CD14-positive monocyte (primary cell): ENCODE measurements at regions not wholly inside any gene's neighbourhood (a gene's known extent, or its start where the extent isn't known, plus 50 kb on each side); places are given as distances from the start of the nearest gene placed in this dataset.

ENCODE experiments used
- DNase-seq, 3 donors: peaks; one replicate each; pipeline ENCODE4 v3.0.0-alpha.2; 2011 to 2022
- H2AFZ ChIP-seq: 2 replicates; pipeline ENCODE4 v1.6.0; 2012; ENCODE audit warnings: mild to moderate bottlenecking, low read depth, low read length, inconsistent platforms; ENCODE audit not compliant: insufficient read depth, poor library complexity, severe bottlenecking
- H3K27ac ChIP-seq, 2 donors: 1 replicate in 1 of 2; 2 replicates in 1 of 2; pipeline ENCODE4 v1.5.1; 2012 to 2013; ENCODE audit warnings: low read length in 2 of 2, control low read depth in 1 of 2, inconsistent platforms in 1 of 2, low read depth in 1 of 2, mild to moderate bottlenecking in 1 of 2
- H3K27me3 ChIP-seq, 2 donors: one replicate each; pipeline versions ENCODE4 v1.6.0 to v1.6.1; 2011 to 2013; ENCODE audit warnings: low read length in 2 of 2; ENCODE audit not compliant: control insufficient read depth in 2 of 2, insufficient read depth in 2 of 2
- H3K36me3 ChIP-seq, 2 donors: replicated peaks in 1 of 2; 1 replicate in 1 of 2; 2 replicates in 1 of 2; pipeline versions ENCODE4 v1.5.1 to v1.6.1; 2012 to 2013; ENCODE audit warnings: low read length in 2 of 2, control low read depth in 1 of 2, inconsistent platforms in 1 of 2, mild to moderate bottlenecking in 1 of 2; ENCODE audit not compliant: insufficient read depth in 2 of 2, control insufficient read depth in 1 of 2
- H3K4me1 ChIP-seq, 2 donors: 1 replicate in 1 of 2; 2 replicates in 1 of 2; pipeline versions ENCODE4 v1.5.1 to v1.6.1; 2012 to 2013; ENCODE audit warnings: low read length in 2 of 2, control low read depth in 1 of 2, inconsistent platforms in 1 of 2, mild to moderate bottlenecking in 1 of 2, moderate library complexity in 1 of 2; ENCODE audit not compliant: insufficient read depth in 2 of 2, control insufficient read depth in 1 of 2
- H3K4me2 ChIP-seq: replicated peaks from 2 replicates; pipeline ENCODE3; 2012; ENCODE audit warnings: low read length, moderate library complexity, mild to moderate bottlenecking; ENCODE audit not compliant: poor library complexity, severe bottlenecking; ENCODE audit errors: extremely low read depth
- H3K4me3 ChIP-seq, 3 experiments: fragments of 200-600 bp in 1 of 3; sonication (generic) in 1 of 3; replicated peaks in 1 of 3; 1 replicate in 2 of 3; 2 replicates in 1 of 3; pipeline ENCODE4 v1.5.1; 2011 to 2013; ENCODE audit warnings: low read length in 3 of 3, mild to moderate bottlenecking in 3 of 3, control low read depth in 2 of 3, low read depth in 2 of 3, inconsistent platforms in 1 of 3, moderate library complexity in 1 of 3
- H3K79me2 ChIP-seq: 2 replicates; pipeline ENCODE4 v1.6.0; 2012; ENCODE audit warnings: mild to moderate bottlenecking, control low read depth, inconsistent platforms, low read length, moderate library complexity; ENCODE audit not compliant: insufficient read depth
- H3K9ac ChIP-seq: 2 replicates; pipeline ENCODE4 v1.6.0; 2017; ENCODE audit warnings: low read length, mild to moderate bottlenecking; ENCODE audit not compliant: insufficient read depth, poor library complexity, severe bottlenecking
- H3K9me3 ChIP-seq, 2 donors: replicated peaks in 1 of 2; 1 replicate in 1 of 2; 2 replicates in 1 of 2; pipeline versions ENCODE4 v1.5.1 to v1.6.1; 2012 to 2013; ENCODE audit warnings: low read length in 2 of 2, control low read depth in 1 of 2; ENCODE audit not compliant: control insufficient read depth in 1 of 2, insufficient read depth in 1 of 2
- H4K20me1 ChIP-seq: 2 replicates; pipeline ENCODE4 v1.6.0; 2012; ENCODE audit warnings: mild to moderate bottlenecking, low read length, control low read depth, moderate library complexity; ENCODE audit not compliant: insufficient read depth
- H3K27ac Mint-ChIP-seq, 7 donors: one replicate each; pipeline ENCODE4 v1.8.0; 2020; ENCODE audit warnings: mild to moderate bottlenecking in 7 of 7, mixed read lengths in 7 of 7, moderate library complexity in 6 of 7, inconsistent platforms in 2 of 7
- H3K27me3 Mint-ChIP-seq, 3 donors: one replicate each; pipeline ENCODE4 v1.8.0; 2021 to 2022; ENCODE audit warnings: low read depth in 3 of 3, mild to moderate bottlenecking in 3 of 3, mixed read lengths in 3 of 3, moderate library complexity in 3 of 3, inconsistent platforms in 1 of 3
- H3K36me3 Mint-ChIP-seq, 2 donors: one replicate each; pipeline ENCODE4 v1.8.0; 2020; ENCODE audit warnings: mixed read lengths in 2 of 2, inconsistent platforms in 1 of 2, mild to moderate bottlenecking in 1 of 2
- H3K4me1 Mint-ChIP-seq: one replicate; pipeline ENCODE4 v1.8.0; 2020; ENCODE audit warnings: mild to moderate bottlenecking, mixed read lengths
- H3K4me3 Mint-ChIP-seq, 2 donors: one replicate each; pipeline ENCODE4 v1.8.0; 2020; ENCODE audit warnings: mild to moderate bottlenecking in 2 of 2, mixed read lengths in 2 of 2, moderate library complexity in 1 of 2
- H3K9me3 Mint-ChIP-seq, 7 donors: one replicate each; pipeline ENCODE4 v1.8.0; 2020 to 2022; ENCODE audit warnings: mixed read lengths in 7 of 7, mild to moderate bottlenecking in 6 of 7, moderate library complexity in 6 of 7, inconsistent platforms in 2 of 7
- WGBS: methylation state at CpG from one replicate; pipeline ENCODE4 v1.1.5; 2013; ENCODE audit warnings: missing lambda C conversion rate; ENCODE audit not compliant: insufficient coverage; 5-methylcytosine and 5-hydroxymethylcytosine counted together
- intact Hi-C, 2 donors: fragments of 100-400 bp; cut with micrococcal nuclease; formaldehyde crosslinking; loops; one replicate each; pipeline versions ENCODE4 v1.15.0 to v1.15.1; 2023
- TF ChIP-seq, protein P1 (sequence below): fragments of 200-600 bp; IDR thresholded peaks from one replicate; pipeline ENCODE4 v1.8.0; 2022; ENCODE audit warnings: antibody characterized with exemption, mild to moderate bottlenecking

DNA sequence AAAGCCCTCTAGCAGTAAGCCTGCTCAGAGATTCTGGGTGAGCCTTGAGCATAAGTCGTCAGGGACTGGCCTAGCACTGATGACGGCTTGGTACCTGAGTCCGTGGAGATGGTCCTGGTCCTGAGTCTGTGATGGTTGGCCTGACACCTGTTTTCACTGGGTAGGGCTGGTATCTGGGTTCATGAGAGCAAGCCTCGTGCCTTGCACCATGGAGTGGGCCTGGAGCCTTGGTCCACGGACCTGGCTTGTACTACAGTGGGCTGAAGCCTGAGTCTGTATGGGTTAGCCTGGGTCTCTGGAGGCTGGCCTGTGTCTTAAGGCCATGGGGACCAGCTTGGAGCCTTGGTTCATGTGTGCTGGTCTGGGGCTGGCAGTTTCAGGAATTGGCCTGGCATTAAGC, 310.3 kb upstream of the ISL1 start:
- Mint-ChIP-seq H3K27me3 (no peaks in the 10 kb centered on the region), H3K36me3 (no peaks in the 10 kb centered on the region), H3K9me3 (peaks cover 2 to 13% (median 4%) of the 10 kb centered on the region in 7 donors), H3K4me1 (no peaks in the 10 kb centered on the region), H3K4me3 (no peak overlapping the region), H3K27ac (no peak overlapping the region)
- no peak for DNase-seq
- 86% methylated on average over 5 of the region's 5 CpGs for WGBS
- Histone ChIP-seq H3K27ac (no peak overlapping the region), H2AFZ (no peak overlapping the region), H3K79me2 (no peaks in the 10 kb centered on the region), H3K9me3 (peaks cover 7 to 15% of the 10 kb centered on the region in 2 donors), H3K4me2 (no peak overlapping the region), H4K20me1 (no peaks in the 10 kb centered on the region), H3K27me3 (no peaks in the 10 kb centered on the region), H3K4me3 (no peak overlapping the region), H3K36me3 (no peaks in the 10 kb centered on the region), H3K9ac (no peak overlapping the region), H3K4me1 (no peaks in the 10 kb centered on the region)
- TF ChIP-seq, protein P1, sequence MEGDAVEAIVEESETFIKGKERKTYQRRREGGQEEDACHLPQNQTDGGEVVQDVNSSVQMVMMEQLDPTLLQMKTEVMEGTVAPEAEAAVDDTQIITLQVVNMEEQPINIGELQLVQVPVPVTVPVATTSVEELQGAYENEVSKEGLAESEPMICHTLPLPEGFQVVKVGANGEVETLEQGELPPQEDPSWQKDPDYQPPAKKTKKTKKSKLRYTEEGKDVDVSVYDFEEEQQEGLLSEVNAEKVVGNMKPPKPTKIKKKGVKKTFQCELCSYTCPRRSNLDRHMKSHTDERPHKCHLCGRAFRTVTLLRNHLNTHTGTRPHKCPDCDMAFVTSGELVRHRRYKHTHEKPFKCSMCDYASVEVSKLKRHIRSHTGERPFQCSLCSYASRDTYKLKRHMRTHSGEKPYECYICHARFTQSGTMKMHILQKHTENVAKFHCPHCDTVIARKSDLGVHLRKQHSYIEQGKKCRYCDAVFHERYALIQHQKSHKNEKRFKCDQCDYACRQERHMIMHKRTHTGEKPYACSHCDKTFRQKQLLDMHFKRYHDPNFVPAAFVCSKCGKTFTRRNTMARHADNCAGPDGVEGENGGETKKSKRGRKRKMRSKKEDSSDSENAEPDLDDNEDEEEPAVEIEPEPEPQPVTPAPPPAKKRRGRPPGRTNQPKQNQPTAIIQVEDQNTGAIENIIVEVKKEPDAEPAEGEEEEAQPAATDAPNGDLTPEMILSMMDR = no peak
- intact Hi-C loops = no loop called here

DNA sequence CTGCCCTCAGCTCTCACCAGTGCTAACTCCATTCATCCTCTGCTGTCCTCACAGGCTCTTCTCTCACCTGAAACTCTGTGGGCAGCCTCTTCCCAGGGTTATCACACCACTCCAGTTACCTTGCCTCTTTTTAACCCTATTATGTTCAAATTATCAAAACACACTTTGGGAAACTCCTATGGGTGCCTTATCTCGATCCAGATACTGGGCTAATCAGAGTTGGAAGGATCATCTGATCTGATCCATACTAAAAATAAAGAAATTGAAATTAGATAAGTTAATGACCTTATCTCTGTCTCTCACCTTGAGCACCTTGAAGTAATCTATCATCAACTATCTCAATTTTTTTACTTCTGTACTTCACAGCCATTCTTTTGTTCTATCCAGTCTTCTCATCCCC, 300.5 kb upstream of the ISL1 start:
- Mint-ChIP-seq H3K27ac (no peak overlapping the region), H3K4me1 (no peaks in the 10 kb centered on the region), H3K4me3 (no peak overlapping the region), H3K9me3 (peaks cover 0 to 10% (median 0%) of the 10 kb centered on the region in 7 donors), H3K36me3 (no peaks in the 10 kb centered on the region), H3K27me3 (peaks cover 0 to 2% (median 0%) of the 10 kb centered on the region in 3 donors)
- Histone ChIP-seq H3K4me3 (no peak overlapping the region), H3K4me2 (no peak overlapping the region), H3K4me1 (no peaks in the 10 kb centered on the region), H4K20me1 (no peaks in the 10 kb centered on the region), H3K27me3 (no peaks in the 10 kb centered on the region), H3K79me2 (no peaks in the 10 kb centered on the region), H3K9ac (no peak overlapping the region), H3K27ac (no peak overlapping the region), H2AFZ (no peak overlapping the region), H3K9me3 (peaks cover 0 to 5% of the 10 kb centered on the region in 2 donors), H3K36me3 (no peaks in the 10 kb centered on the region)
- TF ChIP-seq, protein P1 = no peak
- WGBS = no CpG with 5 or more reads among the region's 1 CpG
- no peak for DNase-seq
- intact Hi-C loops = no loop called here
